HG03520 (cell line): ENCODE measurements at regions not wholly inside any gene's neighbourhood (a gene's known extent, or its start where the extent isn't known, plus 50 kb on each side); places are given as distances from the start of the nearest gene placed in this dataset.

Experiments
- ATAC-seq: cut with Tn5 transposase; IDR thresholded peaks from one replicate; pipeline ENCODE4 v1.9.1; 2021; ENCODE audit warnings: mild to moderate bottlenecking, moderate library complexity; ENCODE audit not compliant: unreplicated experiment

DNA sequence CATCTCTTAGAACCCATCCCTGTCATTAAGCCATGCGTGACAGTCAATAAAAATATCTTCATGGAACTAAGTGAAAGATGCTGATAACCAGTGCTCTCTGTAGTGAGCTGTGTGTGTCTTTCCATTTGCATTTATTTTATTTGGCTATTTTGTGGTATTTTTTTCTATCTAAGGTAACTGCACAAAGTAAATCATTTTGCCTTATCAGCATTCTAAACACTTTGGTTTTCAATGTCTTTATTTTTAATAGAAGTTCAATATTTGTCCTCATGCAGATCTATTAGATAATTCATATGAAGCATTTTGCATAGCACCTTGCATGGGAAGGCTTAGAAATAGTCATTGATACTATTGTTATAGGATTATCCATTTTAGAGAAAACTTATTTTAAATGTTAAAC, 163.6 kb upstream of the TANK start:
- ATAC-seq, result no peak

DNA sequence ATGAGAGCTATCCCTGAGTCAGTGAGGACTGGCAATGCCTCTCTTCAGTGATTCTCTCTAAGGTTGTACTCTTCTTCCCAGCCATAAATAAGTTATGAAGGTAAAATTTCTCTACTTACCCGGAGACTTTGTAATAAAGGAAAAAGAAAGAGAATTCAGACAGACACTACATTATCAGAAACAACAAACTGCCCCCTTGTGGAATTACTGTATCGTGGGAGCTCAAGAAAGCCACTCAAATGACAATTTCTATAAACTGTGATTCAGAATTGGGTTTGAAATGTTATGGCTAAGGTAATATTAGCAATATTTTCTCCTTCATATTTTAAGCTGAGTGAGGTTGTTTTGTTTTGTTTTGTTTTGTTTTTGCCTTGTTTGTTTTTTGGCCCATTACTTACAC, 155.8 kb upstream of the TANK start:
- ATAC-seq, result no peak

DNA sequence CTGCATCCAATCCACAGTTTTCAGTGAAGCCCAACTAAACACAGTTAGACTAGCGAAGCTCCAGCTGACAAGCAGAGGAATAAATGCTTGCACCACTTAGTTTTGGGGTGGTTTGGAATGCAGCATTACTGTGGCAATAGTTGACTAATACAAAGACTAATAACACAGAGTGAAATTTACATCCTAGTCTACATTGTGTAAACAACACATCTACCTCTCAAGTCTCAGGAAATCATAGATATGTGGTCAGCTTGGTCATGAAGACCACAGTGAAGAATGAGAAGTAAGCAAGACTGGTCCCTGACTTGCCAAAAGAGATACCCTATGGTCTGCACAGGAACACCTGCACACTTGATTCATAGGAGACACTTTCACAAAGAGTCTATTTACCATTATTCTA, 155.1 kb upstream of the TANK start:
- no peak for ATAC-seq

DNA sequence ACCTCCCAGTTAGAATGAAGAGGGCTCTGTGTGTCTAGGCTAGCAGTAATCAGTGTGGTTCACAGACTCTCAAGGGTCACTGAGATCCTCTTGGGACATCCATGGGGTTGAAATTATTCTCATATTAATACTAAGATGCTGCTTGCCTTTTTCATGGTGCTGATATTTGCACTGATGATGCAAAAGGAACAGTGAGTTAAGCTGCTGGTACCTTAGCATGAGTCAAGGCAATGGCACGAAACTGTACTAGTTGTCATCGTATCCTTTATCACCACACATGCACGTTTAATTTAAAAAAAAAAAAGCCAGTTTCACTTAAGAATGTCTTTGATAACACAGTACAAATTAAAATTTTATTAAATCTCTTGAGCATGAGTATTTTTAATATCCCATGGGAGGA, 151.9 kb upstream of the TANK start:
- no peak for ATAC-seq

DNA sequence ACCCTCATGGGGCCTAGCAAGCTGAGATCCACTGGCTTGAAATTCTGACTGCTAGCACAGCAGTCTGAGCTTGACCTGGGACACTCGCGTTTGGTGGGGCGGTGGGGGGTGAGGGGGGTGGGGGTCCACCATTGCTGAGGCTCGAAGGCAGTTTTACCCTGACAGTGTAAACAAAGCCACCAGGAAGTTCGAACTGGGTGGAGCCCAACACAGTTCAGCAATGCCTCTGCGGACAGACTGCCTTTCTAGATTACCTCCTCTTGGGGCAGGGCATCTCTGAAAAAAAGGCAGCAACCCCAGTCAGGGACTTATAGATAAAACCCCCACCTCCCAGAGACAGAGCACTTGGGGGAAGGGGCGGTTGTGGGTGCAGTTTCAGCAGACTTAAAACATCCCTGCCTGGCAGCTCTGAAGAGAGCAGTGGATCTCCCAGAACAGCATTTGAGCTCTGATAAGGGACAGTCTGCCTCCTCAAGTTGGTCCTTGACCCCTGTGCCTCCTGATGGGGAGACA, 149.7 kb upstream of the TANK start:
- no peak for ATAC-seq

DNA sequence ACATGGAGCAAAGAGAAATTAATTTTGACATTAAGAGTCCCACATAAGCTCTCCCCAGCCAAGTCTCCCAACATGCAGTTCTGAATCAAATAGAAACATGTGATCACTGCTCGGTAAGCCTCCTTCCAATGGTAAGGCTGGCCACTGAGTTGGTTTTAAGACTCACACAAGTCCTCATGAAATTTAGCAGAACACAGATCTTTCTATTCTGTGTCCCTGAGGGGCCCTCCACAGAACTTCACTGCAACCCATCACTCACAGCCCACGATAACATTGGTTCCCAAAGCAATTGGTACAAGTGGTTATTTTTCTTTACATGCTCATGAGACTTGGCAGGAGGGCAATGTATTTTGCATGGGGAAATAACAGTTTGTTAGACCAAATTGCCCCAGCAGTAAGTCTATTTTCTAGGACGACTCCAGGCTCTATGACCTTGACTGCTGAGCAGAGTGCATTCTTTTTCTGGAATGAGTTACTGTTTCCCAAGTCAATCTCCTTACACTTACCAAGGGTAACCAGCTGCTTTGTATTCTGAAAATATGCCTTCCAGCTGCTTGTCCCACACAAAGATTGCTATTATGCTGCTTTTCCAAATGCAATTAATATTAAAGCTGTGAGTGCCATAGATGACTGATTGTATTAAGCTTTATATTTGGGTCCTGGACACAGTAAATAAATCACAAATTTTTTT, 142.3 kb upstream of the TANK start:
- ATAC-seq, result no peak

DNA sequence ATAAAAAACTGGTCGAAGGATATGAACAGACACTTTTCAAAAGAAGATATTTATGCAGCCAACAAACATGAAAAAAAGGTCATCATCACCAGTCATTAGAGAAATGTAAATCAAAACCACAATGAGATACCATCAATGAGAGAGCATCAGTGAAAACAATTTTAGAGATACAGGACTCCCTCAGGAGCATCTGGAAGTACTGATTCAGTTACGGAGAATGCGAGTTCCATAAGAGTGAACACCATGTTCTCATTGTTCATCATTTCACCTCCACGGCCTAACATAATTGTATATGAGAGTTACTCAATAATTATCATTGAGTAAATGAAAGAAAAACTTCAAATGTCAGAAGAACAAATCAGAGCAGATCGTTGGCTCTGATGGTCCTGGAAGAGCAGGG, 140.9 kb upstream of the TANK start:
- ATAC-seq, result no peak

DNA sequence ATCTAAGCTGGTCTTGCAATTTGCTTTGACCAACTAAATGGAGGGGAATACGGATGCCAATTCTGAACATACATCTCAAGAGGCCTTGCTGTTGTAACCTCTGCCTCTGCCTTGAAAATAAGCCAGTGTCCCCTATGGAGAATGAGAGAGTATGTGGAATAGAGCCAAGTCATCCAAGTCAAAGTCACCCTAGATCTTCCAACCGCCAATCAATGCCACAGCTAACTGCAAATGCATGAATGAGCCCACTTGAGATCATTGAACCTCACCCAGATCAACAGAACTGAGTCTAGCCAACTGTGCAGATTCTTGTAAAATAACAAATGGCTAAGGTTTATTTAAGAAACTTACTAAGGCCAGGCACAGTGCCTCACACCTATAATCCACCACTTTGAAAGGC, 139.8 kb upstream of the TANK start:
- ATAC-seq, result no peak

DNA sequence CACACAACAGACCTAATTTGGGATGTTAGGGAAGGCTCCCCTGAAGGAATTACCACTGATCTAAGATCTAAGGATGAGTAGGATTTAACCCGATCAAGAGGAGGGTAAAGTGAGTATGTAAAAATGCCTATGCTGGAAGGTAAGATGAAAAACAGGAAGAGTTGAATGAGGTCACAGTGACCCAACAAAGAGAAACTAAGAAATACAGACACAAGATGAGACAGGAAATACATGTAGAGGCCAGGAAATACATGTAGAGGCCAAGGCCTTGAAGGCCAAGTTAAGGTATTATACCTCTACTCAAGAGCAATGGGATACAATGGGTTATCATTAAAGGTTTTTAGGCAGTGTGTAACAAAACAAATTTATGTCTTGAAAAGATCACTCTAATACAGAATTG, 131.6 kb upstream of the TANK start:
- no peak for ATAC-seq

DNA sequence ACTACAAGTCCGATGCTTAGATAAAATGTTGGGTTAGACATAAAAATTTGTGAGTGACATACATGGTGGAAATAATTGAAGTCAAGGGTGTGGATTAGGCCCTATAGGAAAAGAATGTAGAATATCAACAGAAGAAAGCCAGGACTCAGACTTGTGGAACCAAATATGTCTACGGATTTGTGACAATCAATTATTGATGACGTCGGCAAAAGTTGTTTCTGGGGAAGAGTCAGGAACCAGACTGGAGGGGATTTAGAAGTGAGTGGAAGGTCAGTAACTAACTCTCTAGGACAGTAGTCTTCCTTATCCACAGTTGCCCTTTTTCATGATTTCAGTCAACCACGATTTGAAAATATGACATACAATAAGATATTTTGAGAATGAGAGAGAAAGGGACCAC, 130.9 kb upstream of the TANK start:
- ATAC-seq, result no peak

DNA sequence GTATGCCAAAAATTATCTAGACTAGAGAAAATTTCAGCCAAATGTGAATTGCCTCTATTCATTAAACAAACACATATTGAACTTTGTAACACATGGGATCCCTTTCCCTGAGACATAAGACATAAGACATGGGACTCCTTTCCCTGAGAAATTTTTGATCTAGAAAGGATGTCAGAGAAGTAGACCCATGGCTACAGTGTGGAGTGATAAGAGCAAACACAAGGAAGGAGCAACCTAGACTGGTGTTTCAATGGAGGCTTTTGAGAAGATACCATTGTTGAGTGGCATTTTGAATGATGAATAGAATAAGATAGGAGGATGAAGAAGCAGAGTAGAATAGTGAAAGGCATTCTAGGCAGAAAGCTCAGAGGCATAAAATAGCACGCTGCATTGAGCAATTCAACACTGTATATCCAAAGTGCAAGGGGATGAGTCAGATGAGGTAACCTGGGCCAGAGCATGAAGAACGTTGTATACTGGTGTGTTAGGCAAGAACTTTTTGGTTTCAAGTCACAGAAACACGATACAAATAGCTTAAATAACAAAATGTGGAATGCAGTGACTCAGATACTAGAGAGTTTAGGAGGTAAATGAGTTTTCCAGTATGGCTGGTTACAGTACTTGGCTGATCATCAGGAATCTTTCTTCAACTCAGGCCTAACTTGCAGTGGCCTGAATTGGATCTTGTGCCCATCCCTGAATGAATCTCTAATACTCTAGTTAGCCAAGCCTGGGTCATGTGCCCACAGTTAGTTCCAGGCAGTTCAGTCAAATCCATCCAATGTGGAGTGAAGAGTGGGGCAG, 129.8 kb upstream of the TANK start:
- ATAC-seq, result no peak

DNA sequence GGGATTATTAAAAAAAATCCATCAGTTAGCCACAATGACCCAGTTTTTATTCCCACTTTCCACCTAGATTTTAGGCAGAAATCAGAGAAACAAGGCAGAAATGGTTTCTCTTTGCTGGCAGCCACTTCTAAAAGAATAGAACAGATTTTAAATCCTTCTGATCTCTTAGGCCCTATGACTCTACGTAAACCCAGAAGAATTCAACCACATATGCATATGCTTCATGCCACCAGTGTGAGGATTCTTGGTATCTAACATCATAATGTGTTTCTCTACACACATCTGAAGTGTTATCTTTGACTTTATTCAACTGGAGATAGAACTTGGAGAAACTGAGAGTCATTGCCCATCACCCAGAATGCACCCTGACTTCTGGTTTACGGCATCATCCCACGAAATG, 128.7 kb upstream of the TANK start:
- ATAC-seq, result no peak

DNA sequence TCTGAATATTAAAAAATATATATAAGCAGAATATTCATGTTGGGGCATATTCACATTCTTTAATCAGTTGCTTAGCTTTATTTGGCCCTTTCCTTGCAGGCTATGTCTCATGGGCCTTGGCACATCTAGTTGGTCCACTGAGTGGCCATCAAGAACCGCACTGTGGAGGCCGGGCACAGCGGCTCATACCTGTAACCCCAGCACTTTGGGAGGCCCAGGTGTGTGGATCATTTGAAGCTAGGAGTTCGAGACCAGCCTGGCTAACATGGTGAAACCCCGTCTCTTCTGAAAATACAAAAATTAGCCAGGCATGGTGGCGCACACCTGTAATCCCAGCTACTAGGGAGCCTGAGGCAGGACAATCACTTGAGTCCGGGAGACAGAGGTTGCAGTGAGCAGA, 127.6 kb upstream of the TANK start:
- no peak for ATAC-seq

DNA sequence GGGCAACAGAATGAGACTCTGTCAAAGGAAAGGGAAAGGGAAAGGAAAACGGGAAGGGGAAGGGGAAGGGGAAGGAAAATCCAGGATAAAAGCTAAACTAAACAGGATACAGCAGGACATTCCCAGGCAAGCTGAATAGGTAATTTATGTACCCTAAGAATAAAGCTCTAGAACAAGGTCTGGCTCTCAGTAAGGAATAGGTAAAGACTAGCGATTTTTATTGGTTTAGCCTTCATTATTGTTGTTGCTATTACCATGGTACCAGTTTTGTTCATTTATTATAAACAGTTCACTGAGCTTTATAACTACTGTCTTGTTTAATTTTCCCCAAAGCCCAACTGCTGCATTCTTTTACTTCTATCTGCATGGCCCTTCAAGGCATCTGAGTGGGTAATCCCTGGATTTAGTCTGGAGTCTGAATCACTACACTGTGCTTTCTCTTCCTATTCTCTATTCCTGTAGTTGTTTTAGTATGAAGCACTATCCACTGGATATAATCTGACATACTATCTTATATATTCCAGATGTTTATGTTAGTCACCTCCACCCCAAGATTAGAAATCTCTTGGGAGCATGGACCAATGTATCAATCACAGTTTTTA, 127.1 kb upstream of the TANK start:
- ATAC-seq, result no peak

DNA sequence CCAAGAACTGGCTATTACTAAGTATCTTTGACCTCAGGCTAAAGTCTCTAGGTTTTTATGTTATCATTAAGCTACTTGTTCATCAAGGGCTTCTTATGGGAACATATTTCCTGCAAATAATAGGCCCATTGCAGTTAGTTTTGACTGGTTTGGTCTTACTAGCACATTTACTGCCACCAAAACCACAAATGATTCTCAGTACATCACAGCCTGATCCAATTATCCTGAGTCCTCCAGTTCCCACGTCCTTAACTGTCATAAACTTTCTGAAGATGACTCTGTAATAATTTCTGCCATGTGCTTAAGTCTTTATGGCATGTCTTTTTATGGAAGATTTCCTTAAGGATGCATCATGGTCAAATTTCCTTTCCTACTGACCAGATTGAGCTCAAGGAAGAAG, 123.3 kb upstream of the TANK start:
- ATAC-seq, result no peak

DNA sequence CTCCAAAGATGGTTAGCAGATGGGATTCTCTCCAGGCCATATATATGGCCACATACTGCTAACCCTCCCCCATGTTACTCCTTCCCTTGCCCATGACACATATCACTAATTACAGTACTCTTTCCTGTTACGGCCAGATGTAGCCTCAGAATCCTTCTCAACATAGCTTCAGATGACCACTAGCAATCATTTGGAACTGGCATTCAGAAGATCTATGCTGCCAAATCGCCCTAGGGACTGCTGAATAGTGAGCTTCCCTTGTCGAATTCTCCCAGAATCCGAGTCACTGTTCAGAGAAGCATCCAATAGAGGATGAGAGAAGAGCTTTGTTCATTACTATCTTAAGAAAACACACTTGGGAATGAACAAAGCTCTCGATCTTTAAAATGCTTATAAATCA, 121.2 kb upstream of the TANK start:
- no peak for ATAC-seq

DNA sequence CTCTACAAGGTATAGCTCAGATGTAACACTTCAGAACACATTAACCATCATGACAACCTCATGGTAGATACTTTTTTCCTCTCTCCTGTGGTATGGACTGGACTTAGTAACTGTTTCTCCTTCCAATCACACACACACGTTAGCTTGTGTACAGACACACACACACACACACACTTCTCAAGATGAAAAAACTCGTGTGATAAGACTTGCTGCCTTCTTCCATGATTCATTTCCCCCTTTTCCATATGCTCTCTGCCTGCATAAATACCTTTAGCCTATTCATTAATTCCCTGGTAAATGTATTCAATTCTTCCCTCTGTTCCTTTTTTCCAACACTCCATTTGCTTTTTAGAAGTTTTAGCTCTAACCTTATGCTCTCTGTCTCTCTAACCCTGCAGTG, 118.9 kb upstream of the TANK start:
- no peak for ATAC-seq

DNA sequence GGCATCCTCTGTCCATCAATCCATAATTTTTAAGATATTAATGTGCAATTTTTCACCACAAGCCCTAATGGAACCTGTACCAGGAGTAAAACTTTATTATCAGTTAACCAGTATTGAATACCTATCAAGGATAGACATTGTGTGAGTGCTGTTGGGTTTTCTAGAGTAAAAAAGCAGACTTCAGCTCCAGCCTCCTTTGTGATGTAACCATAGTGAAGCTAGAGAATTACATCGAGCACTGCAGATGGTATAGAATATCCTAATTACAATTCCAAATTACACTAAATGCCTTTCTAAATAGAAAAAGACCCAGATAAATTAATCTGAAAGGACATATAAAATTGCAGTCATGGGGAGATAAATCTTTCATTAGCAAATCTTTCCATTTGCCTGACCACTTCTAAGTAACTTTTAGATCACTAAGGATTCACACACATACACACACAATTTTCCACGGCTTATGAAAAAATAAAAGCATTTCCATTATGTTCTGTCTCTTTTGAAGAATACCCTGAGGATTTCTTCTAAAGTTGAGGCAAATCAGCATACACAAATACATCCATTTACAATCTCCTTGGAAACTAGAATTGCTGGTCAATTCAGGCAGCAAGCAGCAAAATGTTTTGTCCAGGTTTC, 117.1 kb upstream of the TANK start:
- ATAC-seq, result no peak

DNA sequence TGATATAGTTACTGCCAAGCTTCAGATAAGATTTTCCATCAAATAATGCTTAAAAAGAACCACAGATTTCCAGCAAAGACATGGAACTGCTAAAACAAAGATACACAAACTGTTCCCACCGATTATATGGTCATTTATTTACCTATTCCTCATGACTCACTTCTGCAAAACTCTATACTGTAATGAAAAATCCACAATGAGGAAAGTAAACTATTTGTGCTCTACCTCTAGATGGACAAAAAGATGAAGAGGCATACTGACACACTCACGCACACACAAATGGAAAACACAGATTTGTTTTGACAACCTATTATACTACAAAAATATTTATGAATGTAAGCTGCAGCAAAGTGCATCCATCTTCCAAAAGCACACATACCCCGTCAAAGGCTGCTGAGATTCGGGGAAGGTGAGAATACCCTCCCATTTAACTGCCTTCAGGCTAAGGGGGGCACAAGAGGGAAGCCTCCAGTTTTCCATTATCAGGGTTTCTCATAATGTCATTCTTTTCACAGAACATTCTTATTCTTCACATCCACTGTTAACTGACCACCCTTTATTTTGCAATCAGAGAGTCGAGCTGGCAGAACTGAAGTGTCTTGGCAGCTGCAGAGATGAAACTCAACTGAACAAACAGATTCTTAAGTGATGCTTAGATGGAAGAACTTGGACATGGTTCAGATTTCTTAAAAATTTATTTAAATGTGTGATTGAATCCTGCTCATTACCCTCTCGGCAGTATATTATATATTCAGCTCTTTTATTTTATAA, 115.9 kb upstream of the TANK start:
- ATAC-seq, result no peak

DNA sequence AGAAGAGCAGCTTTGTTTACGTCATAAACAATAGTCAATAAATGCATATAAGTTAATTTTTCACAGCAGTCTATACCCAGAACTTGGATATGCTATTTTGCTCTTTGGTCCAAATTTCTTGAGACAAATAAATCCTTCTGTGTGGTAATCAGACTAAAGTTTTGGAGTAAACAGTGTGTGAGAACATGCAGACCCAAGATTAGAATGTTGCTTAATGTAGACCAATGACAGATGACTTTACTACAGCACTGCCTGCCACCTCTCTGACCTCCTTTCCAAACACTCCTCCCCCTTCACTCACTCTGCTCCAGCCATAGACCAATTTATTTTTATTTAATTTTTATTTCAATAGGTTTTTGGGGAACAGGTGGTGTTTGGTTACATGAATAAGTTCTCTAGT, 115.3 kb upstream of the TANK start:
- no peak for ATAC-seq

DNA sequence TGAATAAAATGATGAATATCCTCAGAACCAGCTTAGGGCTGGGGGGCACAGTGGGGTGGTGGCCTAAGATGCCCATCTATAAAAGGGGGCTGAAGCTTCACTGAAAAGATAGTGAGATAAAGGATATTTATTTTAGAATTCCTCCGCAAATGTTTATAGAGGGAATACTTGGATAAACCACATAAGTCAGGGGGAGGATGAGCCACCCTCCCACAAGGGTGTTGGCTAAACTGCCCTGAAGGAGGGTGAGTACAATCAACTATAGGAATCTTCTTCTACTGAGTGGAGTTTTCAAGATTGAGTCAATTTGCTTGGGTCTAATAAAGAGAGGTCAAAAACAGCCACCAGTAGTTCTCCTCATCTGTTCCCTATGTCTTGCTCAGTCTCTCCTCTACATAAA, 114.5 kb upstream of the TANK start:
- ATAC-seq, result no peak
